Natural killer cell (primary cell): ENCODE measurements at regions not wholly inside any gene's neighbourhood (a gene's known extent, or its start where the extent isn't known, plus 50 kb on each side); places are given as distances from the start of the nearest gene placed in this dataset.

ENCODE experiments used
- ATAC-seq, 3 donors: fragments of 150-1000 bp in 2 of 3; fragments of 200-7000 bp in 1 of 3; cut with Tn5 transposase; 1 replicate in 1 of 3; 2 replicates in 2 of 3; pipeline ENCODE4 v1.10.0; 2021; ENCODE audit warnings: mild to moderate bottlenecking in 2 of 3, moderate library complexity in 2 of 3
- DNase-seq, 2 donors: peaks; one replicate each; pipeline versions ENCODE4 v3.0.0 to v3.0.0-alpha.2; 2013 to 2021; ENCODE audit warnings: mixed read lengths in 1 of 2
- H3K27ac ChIP-seq: one replicate; pipeline ENCODE4 v1.5.1; 2013; ENCODE audit warnings: mild to moderate bottlenecking, low read length
- H3K27me3 ChIP-seq: one replicate; pipeline ENCODE4 v1.6.1; 2013; ENCODE audit warnings: low read length; ENCODE audit not compliant: control insufficient read depth, insufficient read depth
- H3K36me3 ChIP-seq: one replicate; pipeline ENCODE4 v1.6.1; 2013; ENCODE audit warnings: low read length; ENCODE audit not compliant: control insufficient read depth, insufficient read depth
- H3K4me1 ChIP-seq: one replicate; pipeline ENCODE4 v1.6.1; 2013; ENCODE audit warnings: low read length; ENCODE audit not compliant: control insufficient read depth, insufficient read depth
- H3K4me3 ChIP-seq: one replicate; pipeline ENCODE4 v1.5.1; 2013; ENCODE audit warnings: low read length
- H3K9me3 ChIP-seq: one replicate; pipeline ENCODE4 v1.6.1; 2013; ENCODE audit warnings: low read length; ENCODE audit not compliant: control insufficient read depth, insufficient read depth
- H3K27ac Mint-ChIP-seq, 2 donors: one replicate each; pipeline ENCODE4 v1.8.0; 2022; ENCODE audit warnings: mild to moderate bottlenecking in 2 of 2, mixed read lengths in 2 of 2, moderate library complexity in 1 of 2
- H3K27me3 Mint-ChIP-seq, 2 donors: one replicate each; pipeline ENCODE4 v1.8.0; 2022; ENCODE audit warnings: low read depth in 2 of 2, mixed read lengths in 2 of 2
- H3K36me3 Mint-ChIP-seq: one replicate; pipeline ENCODE4 v1.8.0; 2022; ENCODE audit warnings: mixed read lengths
- H3K4me1 Mint-ChIP-seq, 2 donors: one replicate each; pipeline ENCODE4 v1.8.0; 2022; ENCODE audit warnings: mixed read lengths in 2 of 2
- H3K4me3 Mint-ChIP-seq: one replicate; pipeline ENCODE4 v1.8.0; 2022; ENCODE audit warnings: mild to moderate bottlenecking, moderate library complexity, mixed read lengths
- H3K9me3 Mint-ChIP-seq, 2 donors: one replicate each; pipeline ENCODE4 v1.8.0; 2022; ENCODE audit warnings: mixed read lengths in 2 of 2
- CTCF ChIP-seq: fragments of 200-600 bp; IDR thresholded peaks from one replicate; pipeline ENCODE4 v1.8.0; 2022; ENCODE audit warnings: antibody characterized with exemption
- WGBS: methylation state at CpG from one replicate; pipeline ENCODE4 v1.1.7; 2013; ENCODE audit warnings: missing lambda C conversion rate; ENCODE audit not compliant: insufficient coverage; 5-methylcytosine and 5-hydroxymethylcytosine counted together
- intact Hi-C: fragments of 100-400 bp; cut with micrococcal nuclease; formaldehyde crosslinking; loops from one replicate; pipeline ENCODE4 v1.14.2; 2022

DNA sequence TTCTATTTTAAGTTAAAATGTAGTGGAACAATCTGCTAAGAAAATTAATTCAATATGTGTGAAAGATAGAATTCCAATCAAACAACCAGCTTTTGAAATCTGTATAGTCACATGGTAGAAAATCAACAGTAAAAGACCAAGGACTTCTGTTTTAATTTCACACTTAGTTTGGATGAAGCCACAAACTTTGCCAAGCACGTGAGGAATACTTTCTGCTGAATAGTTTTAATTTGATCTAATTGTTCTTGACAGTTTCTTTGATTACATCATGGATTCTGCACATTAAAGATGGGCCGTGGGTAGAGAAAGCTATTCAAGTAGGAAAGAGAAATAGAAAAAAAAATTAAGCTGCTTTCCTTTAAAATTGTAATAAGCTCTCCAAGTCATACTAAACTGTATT lies 137.9 kb upstream of the FAM241A start:
- no peak overlapping the region for H3K27ac Mint-ChIP-seq
- Histone ChIP-seq H3K4me1 (no peaks in the 10 kb centered on the region), H3K36me3 (no peaks in the 10 kb centered on the region), H3K27me3 (no peaks in the 10 kb centered on the region), H3K27ac (no peak overlapping the region), H3K9me3 (no peaks in the 10 kb centered on the region), H3K4me3 (no peak overlapping the region)
- intact Hi-C loops: no loop called here
- 13% methylated on average over 1 of the region's 2 CpGs for WGBS
- TF ChIP-seq CTCF: no peak
- H3K36me3 Mint-ChIP-seq: no peaks in the 10 kb centered on the region
- no peaks in the 10 kb centered on the region for H3K4me1 Mint-ChIP-seq
- H3K27me3 Mint-ChIP-seq: no peaks in the 10 kb centered on the region
- ATAC-seq (no peak), DNase-seq (no peak)
- no peaks in the 10 kb centered on the region for H3K9me3 Mint-ChIP-seq
- no peak overlapping the region for H3K4me3 Mint-ChIP-seq

DNA sequence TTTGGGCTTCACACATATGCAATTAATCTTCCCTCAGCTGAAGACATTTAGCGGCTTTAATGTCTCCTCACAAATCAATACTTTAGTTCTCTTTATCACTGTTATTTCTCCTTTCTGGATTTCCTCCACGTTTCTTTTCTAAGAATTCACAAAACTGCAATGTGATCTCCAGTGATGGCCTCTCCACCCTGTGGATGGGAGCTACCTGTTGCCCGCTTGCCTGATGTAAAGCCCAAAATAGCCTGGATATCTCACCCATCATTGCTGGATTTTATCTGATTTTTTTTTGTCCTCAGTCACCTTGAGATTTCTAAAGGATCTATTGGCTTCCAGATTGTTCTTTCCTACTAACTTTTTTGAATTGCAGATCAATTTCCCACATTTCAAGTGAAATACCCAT lies 129.3 kb upstream of the FAM241A start:
- WGBS: 76% methylated on average over 3 of the region's 3 CpGs
- Mint-ChIP-seq H3K27ac (no peak overlapping the region), H3K4me3 (no peak overlapping the region), H3K27me3 (no peaks in the 10 kb centered on the region), H3K36me3 (no peaks in the 10 kb centered on the region), H3K4me1 (no peaks in the 10 kb centered on the region), H3K9me3 (peaks cover 0 to 2% of the 10 kb centered on the region in 2 donors)
- Histone ChIP-seq H3K9me3 (no peaks in the 10 kb centered on the region), H3K4me1 (no peaks in the 10 kb centered on the region), H3K4me3 (no peak overlapping the region), H3K36me3 (no peaks in the 10 kb centered on the region), H3K27me3 (no peaks in the 10 kb centered on the region), H3K27ac (no peak overlapping the region)
- ATAC-seq (no peak), DNase-seq (no peak)
- no peak for TF ChIP-seq CTCF
- intact Hi-C loops: no loop called here

GRCh38 chr4:112023402-112023950 lies 121.8 kb upstream of the FAM241A start:
- no peaks in the 10 kb centered on the region for H3K4me1 Mint-ChIP-seq
- ATAC-seq: no peak
- H3K36me3 Mint-ChIP-seq: no peaks in the 10 kb centered on the region
- WGBS: 76% methylated on average over 2 of the region's 2 CpGs
- no peak for DNase-seq
- intact Hi-C loops: no loop called here
- peaks cover 0 to 4% of the 10 kb centered on the region in 2 donors for H3K9me3 Mint-ChIP-seq
- H3K4me3 Mint-ChIP-seq: no peak overlapping the region
- Histone ChIP-seq H3K9me3 (no peaks in the 10 kb centered on the region), H3K4me1 (no peaks in the 10 kb centered on the region), H3K27ac (no peak overlapping the region), H3K27me3 (no peaks in the 10 kb centered on the region), H3K4me3 (no peak overlapping the region), H3K36me3 (no peaks in the 10 kb centered on the region)
- H3K27me3 Mint-ChIP-seq: no peaks in the 10 kb centered on the region
- TF ChIP-seq CTCF: no peak
- no peak overlapping the region for H3K27ac Mint-ChIP-seq

DNA sequence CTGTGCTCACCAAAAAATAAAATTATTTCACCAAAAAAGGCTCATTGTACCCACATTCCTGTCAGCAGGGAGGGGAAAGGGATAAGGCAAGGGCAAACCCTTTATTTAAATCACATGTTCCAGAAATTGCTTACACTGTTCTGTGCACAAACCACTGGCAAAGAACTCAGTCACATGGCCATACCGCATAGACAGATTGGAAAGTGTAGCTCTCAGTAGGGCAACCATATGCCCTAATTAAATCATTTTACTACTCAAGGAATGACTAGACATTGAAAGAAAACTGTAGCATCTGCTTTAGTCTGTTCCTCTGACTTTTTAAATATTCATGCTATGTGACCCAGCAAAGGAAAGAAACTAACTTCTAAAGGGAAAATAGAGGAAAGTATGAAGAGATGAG lies 119.2 kb upstream of the FAM241A start:
- no peaks in the 10 kb centered on the region for H3K9me3 ChIP-seq
- H3K4me1 Mint-ChIP-seq: no peaks in the 10 kb centered on the region
- no peaks in the 10 kb centered on the region for H3K36me3 ChIP-seq
- 75% methylated on average over 1 of the region's 1 CpG for WGBS
- H3K27me3 Mint-ChIP-seq: peaks cover 0 to 9% of the 10 kb centered on the region in 2 donors
- ATAC-seq (no peak), DNase-seq (no peak)
- H3K36me3 Mint-ChIP-seq: no peaks in the 10 kb centered on the region
- H3K4me1 ChIP-seq: no peaks in the 10 kb centered on the region
- peaks cover 0 to 2% of the 10 kb centered on the region in 2 donors for H3K9me3 Mint-ChIP-seq
- no peaks in the 10 kb centered on the region for H3K27me3 ChIP-seq
- intact Hi-C loops: no loop called here
- no peak for TF ChIP-seq CTCF
- no peak overlapping the region for H3K27ac ChIP-seq
- no peak overlapping the region for H3K27ac Mint-ChIP-seq
- H3K4me3 ChIP-seq: no peak overlapping the region
- no peak overlapping the region for H3K4me3 Mint-ChIP-seq
